NCI-H1436 treated with DMSO at 0.1 percent for 48 hours (cell line): ENCODE measurements at regions not wholly inside any gene's neighbourhood (a gene's known extent, or its start where the extent isn't known, plus 50 kb on each side); places are given as distances from the start of the nearest gene placed in this dataset.
"Not testable (repeated sequence)": the region's sequence is repeated elsewhere in the genome, so short reads cannot be mapped to it uniquely, and the experiment has no call there.

ENCODE experiments used
- DNase-seq: peaks from one replicate; lab custom pipeline; 2025; lab: John Stamatoyannopoulos, UW

DNA sequence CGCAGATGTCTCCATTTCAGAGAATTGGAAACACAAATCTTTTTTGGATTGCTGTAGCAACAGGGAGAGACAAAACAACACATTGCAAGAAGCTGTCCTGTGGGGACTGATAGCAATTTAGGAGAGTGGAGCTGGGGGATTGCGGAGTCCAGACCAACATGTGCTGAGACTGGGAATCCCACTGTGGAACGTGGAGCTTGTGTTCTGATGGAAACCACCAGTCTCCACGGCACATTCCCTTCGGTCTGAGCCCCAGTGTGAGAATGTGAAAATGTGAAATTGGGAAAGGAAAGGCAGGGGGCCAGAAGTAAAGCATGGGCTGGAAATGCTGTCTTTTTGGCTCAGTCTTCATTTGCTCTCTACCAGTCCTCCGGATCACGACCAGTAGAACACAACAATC, 348.8 kb upstream of the TNC start:
- DNase-seq = no peak

DNA sequence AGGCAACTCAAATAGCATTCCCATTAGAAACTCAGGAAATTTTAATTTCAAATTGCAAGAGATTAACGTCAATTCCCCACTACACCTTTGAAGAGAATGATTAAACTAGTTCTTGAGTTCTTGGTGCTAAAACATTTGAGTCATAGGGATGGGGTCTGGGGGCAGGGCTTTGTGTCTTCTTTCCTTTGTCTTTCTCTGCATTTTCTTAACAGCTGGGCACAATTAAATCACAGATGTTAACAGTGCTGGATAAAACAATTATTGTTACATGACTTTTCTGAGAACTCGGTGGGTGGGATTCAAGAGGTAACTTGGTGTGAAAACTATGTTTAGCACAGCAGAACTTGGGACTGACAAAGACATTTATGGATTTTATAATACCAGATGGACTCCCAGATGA, 351.9 kb upstream of the TNC start:
- DNase-seq = no peak

DNA sequence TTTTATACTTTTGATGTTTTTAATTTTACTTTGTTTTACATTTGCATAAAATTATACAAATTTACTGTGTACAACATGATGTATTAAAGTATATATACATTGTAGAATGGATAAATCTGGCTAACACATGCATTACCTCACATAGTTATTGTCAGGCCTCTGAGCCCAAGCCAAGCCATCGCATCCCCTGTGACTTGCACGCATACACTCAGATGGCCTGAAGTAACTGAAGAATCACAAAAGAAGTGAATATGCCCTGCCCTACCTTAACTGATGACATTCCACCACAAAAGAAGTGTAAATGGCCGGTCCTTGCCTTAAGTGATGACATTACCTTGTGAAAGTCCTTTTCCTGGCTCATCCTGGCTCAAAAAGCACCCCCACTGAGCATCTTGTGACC, 355.1 kb upstream of the TNC start:
- not testable (repeated sequence) for DNase-seq

DNA sequence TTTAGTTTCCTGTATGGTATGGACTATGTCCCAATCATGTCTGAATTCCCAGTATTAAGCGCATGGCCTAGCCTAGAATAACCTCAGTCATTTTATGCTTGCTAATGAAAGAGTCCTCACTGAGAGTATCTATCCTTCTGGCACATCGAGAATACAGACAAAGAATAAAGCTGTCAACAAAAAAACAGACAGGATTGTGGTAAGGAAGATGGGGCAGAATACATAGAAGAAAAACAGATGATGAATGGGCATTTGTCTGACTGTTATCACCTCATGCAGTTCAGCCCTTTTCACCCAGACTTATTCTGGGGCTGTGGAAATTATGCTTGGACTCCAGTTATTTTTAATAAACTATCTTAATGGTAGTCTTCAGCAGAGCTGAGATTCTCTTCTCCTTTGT, 363.8 kb upstream of the TNC start:
- DNase-seq = no peak

DNA sequence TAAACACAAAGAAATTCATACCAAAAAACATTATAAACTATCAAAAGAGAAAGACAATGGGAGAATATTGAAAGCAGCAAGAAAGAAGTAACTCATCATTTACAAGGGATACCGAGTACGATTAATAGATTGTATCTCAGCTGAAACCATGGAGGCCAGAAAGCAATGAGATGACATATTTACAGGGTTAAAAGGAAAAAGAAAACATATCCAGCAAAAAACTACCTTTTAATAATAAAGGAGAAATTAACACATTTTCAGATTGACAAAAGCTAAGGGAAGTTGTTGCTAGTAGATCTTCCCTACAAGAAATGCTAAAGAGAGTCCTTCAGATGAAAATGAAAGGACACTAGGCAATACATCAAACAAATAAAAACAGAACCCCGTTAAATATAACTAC, 364.8 kb upstream of the TNC start:
- DNase-seq = no peak

DNA sequence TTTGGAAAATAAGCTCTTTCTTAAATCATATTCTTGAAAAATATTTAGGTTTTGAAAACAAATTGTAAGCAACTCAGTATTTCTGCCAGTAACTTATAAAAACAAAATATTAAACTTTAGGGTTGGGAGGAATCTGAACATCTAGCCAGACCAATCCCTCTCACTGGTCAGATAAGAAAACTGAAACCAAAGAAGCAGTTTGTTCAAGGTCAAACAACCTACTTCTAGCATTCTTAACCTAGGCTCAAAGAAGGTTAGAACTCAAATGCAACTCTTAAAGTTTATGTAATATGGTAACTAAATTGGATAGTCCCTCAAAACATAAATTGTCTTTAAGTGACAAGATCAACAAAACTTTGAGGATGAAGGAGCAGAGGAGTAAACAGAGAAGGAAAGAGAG, 374.9 kb upstream of the TNC start:
- no peak for DNase-seq

DNA sequence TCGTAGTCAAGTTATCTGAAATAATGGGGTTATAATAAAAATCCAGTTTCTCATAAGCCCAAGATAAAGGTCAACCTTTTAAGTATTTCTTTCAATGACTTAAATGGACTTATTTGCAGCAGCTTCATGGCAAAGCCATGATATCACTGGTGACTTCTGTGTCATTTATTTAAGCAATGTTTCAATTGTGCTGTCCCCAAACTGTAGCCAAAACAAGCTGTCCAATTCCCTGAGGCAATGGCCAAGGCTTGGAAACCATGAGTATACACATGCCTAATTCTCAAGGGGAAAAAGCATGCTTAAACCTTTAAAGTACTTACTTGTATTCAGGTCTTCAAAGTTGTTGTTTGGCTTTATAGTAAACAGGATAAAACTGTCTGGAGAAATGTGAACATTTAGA, 376.4 kb upstream of the TNC start:
- DNase-seq = no peak

DNA sequence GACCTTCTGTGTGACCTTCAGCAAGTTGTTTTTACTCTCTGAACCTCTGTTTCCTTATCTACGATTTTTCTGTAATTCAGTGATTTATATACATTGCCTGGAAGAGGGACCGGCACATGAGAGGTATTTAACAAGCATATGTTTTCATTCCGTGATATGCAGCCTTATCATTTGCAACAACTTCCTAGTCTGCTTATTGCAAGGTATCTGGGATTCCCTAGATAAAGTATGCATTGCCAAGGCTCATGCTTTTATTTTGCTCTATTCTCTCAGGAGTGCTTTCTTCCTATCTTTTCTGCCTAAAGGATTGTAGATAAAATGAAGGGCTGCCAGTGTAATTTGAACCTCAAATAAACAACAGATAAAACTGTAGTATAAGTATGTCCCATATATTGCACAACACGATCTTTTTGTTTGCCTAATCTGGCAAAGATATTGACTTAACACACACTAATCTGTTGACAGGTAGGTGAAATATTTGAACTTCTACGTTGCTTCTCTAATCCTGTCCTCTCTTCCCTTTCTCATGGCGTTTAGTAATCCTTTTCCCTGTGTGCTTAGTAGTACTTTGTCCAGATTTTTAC, 377.2 kb upstream of the TNC start:
- no peak for DNase-seq

DNA sequence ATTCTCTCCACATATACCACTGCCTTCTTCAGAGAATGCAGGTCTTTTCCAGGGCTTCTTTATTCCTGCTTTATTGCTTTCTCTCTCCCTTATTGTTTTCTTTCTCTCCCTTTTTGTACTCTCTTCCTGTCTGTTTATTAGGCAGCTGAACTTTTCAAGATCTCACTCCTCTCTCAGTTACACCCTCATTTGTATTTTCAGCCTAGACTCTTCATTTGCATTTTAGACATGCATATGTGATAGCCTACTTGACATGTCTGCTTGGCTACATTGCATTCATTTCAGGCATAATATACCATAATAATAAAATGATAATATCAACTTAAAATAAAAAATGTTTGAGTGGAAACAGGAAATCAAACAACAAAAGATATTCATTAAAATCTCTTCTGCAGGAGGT, 377.9 kb upstream of the TNC start:
- no peak for DNase-seq

DNA sequence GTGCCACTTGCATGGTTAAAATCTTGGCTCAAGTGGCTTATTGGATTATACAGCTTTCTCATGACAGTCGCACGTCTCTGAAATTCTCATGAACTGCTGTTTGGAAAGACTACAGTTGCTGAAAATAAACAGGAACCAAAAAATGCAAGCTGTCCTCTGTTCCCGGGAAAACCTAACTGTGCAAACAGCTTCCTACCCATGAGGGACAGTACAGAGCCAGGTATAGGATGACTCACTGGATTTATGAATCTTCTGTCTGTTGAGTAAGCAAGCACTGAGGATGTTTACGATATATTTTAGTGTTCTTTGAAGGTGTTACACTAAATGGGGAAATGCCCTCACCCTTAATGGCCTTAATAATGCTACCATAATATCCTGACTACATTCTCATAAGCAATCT, 380.3 kb upstream of the TNC start:
- no peak for DNase-seq

DNA sequence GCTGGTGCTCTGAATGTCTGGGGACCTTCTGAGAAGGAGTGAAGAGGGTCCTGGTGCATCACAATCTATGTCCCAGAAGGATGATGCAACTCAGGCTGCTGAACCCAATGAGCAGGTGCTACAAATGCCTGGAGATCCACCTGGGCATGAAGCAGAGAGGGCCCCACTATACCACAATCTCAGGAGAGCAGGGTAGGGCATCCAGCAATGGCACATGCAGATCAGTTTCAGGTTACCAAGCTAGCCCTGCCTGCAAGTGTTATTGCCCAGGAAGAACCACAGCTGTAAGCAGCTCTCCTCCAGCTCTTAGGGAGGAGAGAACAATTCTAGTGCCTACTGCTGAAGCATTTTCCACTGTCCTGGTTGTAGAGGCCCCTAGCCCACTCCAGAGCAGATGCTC, 389.2 kb upstream of the TNC start:
- DNase-seq = no peak

DNA sequence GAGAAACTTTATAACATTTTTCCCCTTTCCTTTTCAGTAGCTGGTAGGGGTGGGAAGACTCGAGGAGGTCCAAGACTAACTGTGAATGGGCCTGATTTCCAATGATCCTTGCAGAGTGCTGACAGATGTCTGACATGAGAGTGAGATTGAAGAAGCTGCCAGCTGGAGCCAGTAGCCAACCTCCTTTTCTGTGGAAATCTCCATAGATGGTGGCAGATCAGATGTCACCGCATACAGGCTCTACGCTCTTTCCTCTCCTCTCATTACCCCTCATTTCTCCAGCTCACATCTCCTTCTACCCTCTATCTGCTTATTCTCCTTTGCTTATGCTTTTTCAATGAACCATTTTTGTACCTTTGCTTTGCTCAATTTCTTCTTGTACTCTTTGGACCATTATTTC, 395.2 kb upstream of the TNC start:
- DNase-seq = no peak

DNA sequence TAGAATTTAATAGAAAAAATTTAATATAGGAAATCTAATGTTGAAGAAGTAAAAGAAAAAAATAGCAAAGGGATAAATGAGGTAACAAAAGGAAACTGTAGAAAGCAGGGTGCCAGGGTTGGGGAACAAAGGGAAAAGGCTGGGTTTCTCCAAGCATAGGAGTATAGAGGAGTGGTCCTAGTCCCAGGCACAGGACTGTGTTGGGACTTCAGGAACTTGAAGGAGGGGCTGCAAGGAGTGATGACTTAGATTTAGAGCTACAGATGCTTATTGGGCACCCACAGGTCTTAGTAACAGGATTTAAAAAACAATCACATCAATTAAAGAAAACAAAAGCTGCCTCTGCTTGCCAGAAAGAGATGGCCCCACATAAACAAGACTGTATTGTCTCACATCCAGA, 396.5 kb upstream of the TNC start:
- no peak for DNase-seq

DNA sequence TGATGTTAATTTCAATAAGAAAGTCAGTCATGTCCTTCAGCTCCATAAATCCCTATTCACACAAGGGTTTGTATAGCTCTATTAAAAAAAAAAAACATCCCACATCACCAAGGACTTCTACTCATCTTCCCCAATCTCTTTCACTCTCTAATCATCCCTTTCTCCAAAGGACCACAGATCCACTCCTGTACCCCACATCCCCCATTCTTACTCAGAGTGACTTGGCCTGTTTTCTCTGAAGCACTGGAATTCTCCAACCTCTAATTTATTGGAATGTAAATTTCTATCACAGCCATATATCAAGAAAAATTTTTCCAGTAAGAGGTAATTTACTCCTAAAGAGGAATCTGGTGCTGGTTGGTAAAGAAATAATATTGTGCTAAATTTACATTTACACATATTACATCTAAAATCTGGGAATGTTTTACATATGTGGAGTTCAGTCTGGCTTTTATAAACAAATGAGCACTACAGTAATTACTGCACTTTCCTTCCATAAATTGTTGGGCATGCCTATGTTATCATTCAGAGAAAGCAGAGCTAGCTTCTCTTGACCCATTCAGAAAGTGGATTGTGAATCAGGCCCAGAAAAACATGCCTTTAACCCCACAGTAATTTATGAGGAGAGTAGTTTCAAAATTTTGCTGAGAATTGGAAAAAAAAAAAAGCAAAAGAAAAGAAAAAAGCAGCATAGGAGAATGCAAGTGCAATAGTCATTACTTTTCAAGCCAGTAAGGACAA, 399.5 kb upstream of the TNC start:
- DNase-seq = no peak

DNA sequence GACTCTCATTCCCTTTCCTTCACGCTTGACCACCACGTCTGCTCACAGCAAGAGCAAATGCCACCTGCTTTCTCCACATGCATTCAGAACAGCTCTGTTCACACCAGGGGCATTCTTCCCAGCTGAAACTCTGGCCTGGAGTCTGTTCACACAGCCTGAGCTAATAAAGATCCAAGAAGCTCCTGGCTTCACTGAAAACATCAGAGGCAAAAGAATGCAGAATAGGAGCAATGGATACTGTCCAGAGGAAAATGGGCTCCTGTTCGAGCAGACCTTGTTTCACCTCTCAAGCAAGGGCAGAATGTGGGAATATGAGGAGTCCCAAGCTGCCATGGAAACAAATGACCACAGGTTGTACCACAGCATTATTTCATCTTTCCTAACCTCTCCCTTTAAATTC, 402.7 kb upstream of the TNC start:
- no peak for DNase-seq

DNA sequence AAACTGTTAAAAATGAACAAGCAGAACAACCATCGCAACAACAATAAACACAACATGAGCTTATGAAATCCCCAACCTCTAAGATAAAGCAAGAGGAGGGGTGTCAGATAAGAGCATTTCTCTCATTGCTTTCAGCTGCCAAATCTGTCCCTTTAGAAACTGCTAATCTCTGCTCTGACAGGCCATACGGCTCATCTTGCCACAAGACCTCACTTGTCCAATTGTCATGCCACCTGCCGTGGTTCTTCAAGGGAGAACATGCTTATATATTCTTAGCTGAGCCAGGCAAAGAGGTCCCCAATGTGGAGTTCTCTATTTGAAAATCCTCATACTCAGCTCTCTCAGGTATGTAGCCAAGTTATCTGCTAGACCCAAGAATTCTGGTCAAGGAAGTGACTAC, 405.0 kb upstream of the TNC start:
- DNase-seq = no peak

DNA sequence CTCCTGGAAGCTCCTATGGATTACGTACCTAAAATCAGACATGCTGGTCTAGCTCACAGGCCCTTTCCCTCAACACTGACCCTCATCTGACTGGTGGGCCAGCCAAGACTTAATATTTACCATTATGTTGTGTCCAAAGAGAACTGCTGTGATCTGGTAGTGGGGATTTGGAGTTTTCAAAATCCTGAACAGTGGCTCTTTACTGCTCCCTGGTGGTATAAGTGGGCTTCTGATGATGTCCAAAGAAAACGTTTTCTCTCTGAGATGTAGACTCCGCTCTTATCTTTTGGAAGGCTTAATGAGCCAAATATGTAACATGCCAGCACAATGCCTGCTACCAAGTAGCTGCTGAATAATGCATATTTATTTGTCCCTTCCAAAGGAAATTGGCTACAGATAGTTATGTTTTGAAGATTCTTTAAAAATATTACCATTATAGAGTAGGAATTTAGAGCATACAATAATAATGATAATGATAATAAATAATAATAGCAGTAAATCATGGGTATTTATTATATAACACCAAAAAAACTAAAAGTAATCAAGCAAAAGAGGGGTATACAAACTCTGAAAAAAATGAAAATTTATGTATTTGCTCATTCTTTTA, 406.6 kb upstream of the TNC start:
- no peak for DNase-seq

DNA sequence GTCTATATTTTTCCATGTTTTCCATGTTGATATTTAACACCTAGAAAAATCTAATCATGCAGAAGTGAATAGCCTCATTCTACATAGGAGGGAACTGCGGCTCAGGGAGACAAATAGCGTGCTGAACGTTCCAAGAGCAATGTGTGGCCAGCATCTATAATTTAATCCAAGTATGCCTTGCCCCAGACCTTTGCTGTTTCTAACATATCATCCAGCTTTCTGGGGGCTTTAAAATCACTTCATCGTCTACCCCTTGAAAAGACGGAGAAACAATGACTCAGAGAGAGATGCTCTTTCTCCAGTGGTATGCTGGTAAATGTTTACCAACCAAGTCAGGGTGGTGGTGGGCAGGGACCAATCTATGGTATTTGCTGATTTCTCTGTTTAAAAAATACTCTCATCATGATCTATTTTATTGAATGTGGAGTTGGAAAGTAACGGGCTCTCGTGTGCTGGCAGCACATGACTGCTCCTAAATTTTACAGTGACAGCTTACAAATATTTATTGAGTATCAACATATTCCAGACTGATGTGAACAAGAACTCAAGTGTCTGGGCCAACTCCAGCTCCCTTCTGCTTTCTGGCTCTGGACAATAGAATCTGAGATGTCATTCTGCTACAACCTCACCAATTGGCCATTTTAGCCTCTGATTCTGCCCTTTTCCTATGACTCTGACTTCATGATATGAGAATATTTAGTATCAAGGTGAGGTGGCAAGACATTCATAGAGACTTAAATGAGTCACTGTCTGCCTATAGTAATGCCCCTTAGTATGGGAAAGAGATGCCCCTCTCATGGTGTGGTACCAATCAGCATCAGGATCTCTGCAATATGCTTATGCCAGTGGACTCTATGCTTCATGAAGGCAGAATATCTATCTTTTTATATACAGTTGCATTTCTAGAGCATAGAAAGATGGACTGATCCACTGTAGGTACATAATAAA, 407.4 kb upstream of the TNC start:
- no peak for DNase-seq

DNA sequence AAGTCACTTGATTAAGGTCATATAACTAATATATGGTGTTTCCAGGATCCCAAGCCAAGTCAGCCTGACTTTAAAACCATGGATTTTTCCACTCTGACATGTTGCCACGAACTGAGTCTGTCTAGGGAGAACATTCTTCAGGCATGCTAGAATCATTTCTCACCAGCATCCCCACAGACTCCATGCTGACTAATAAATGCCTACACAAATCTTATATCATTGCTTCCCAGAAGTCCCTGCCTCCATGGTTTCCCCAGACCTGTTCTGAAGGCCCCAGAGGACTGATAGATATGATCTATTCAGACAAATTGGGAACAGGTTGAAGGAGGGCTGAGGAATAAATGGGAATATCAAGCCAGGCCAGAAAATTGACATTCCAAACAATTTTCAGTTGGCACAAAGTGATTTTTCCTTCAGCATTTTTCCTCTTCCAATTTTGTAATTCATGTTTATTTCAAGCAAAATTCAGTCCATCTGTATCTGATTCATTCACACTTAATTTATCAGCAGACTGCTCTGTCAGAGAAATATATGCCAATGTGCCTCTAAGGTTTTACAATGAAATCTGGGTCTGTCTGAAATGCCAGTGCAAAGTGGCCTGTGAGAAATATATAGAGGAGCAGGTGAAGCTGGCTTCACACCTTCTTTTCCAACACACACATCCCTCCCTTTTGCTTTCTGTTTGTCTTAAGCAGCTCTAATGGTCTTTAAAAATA, 413.6 kb upstream of the TNC start:
- DNase-seq = no peak

DNA sequence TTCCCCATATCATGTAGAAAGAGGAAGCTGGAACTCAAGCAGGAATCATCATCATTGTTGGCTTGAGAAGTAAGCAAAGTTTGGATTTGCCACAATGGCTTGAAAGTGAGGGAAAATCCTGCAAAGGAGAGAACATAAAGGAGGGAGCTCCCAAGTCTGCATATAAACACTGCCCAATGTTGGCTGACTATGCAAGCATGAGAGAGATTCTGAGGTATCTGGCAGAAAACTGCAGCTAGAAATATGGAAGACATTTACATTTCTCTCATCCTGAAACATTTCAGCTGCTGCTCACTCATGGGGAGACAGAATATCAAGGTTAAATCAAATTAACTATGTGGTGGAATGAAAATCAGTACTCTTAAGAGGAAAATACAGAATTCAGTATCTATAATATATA, 415.6 kb upstream of the TNC start:
- DNase-seq = no peak

DNA sequence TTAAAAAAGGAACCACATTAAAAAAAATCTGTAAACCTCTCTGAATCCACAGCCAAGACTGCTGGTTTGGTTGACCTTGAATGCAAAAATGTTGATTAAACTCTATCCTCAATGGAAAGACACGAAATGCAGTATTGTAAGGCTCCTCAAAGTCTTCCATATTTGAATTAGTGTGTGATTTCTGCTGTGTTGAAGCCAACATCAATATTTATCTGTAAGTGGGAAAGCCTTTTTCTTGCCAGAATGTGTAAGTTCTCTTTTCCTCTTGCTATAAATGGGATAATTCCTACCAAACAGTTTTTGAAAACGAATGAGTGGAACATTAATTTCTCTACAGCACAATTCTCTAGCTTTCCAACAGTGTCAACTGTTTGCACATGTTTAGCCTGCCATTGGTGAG, 422.1 kb upstream of the TNC start:
- no peak for DNase-seq

DNA sequence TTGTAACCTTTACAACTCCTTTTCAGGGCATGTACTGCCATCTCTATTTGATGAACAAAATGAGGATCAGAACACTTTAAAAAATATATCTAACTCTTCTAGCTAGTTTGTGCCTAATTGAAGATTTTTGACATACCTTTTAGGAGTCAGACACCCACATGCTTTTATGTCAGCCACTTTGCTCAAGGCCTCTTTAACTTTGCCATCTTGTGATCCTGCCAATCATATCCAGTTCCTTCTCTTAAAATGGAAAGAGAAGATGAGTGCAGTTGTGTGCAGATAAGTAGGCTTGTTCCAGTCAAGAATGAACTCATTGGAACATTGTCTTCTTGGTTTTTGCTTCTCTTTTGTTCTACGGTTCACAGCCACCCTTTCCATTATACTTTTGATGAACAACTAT, 425.6 kb upstream of the TNC start:
- no peak for DNase-seq
